HG03039 (cell line): ENCODE measurements at regions not wholly inside any gene's neighbourhood (a gene's known extent, or its start where the extent isn't known, plus 50 kb on each side); places are given as distances from the start of the nearest gene placed in this dataset.
"Not testable (repeated sequence)": the region's sequence is repeated elsewhere in the genome, so short reads cannot be mapped to it uniquely, and the experiment has no call there.

Source experiments
- ATAC-seq: cut with Tn5 transposase; IDR thresholded peaks from one replicate; pipeline ENCODE4 v1.9.1; 2021; ENCODE audit warnings: mild to moderate bottlenecking, moderate library complexity; ENCODE audit not compliant: unreplicated experiment

DNA sequence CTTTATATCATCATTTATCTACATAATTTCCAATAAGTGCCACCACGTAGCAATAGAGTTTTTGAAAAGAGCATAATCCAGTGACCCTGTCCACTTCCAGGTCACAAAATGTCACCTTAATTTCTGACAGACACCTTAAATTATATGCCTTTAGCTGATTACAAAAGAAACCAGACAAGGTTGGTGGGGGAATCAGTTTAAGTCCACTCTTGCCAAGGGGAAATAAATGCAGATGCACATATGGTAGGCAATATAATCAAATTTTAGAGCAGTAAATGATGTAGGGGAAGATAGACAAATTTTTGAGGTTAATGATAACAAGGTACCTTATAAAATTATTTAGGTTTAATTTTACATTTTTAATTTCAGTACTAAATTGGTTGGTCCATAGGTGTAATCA, 253.5 kb downstream of the ZIC1 start:
- no peak for ATAC-seq

DNA sequence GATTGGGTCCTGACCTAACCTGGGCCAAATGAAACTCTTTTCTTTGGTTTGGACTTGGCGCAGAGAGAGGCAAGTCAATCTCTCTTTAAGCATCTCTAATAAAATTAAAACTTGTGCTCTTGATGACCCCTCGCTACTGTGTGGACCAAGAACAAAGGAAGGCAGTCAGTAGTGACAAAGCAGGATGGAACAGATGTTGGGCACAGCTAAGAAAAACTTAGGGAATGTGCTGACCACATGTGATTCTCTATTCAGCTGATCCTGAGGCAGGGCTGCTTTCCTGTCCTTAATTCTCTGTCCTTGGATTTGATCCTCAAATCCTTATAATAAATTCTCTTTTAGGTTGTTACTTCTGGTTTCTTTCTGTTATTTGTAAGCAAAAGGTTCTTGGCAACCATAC, 259.9 kb downstream of the ZIC1 start:
- ATAC-seq = no peak

DNA sequence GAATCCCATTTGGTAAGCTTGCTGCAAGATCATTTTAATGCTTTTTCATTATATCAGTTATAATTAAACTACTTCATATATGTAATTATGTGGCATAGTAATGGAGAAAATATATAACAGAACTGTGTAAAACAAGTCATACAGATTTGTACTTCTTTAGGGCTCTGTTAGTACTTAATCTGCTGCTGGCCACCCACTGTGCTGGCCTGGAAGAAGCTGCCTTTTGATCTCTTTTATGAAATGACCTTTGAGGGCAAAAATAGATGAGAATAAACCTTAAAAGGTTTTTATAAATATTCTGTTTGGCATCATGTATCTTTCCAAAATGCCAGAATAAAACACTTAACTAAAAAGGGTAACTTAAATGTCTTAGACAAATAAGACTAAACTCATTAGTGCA, 262.9 kb downstream of the ZIC1 start:
- no peak for ATAC-seq

DNA sequence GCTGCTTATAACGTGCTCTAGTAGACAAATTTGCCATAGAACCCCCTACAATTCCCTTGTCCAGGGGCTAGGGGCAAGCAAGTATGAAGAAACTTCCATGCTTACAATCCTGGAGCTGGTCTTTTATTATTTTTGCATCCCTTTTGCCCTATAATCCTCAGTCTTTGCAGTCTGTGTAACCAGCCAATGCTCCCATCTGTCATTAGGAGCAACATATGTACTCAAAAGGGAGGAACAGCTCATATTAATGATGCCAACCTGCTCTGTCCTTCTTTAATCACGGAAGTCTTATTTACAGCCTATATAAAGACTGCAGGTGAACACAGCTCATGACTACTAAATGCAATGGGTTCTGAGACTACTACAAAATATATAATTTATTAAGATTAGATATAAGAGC, 263.3 kb downstream of the ZIC1 start:
- ATAC-seq = no peak

DNA sequence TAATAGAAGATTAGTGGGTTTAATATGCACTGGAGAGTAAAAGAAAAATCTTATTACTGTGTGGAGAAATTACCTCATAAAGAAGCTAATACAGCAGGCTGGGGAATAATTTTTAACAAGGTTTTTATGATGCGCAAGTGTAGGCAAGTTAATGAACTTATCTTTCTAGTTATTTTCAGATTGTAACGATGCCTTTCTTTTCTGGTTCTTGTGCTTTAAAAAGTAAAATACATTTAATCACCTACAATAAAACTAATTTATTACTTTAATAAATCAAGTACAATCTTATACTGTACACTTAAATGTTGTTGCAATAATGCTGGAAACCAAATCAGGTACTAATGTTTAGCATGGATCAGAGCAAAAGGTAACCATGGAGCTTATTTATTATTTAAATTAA, 266.6 kb downstream of the ZIC1 start:
- ATAC-seq = no peak

DNA sequence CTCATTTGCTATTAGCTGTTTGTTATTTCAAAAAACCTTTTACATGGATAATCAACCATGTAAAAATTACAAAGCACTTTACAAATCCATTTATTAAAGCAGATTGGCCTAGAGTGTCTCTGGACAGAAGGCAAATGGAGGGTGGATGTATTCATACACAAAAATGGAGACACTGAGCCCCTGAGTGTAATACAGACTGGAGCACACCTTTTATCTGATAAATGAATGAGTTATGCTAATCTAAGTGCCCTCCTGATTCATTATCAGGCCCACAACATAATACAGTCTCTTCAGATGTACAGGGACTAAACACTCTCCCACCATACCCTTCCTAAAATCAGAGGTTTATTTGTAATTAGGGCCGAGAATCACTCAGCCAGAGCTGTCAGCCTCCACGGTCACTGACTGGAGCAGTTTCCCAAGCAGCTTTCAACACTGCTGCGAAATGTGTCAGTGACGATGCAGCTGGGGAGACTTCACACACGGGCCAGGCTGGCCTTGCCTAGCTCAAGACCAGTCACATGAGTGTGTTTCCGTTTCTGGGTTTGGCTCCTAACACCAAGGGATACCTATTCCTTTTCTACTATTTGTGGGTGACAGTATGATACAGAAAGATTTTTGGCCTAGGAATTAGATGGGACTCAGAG, 271.8 kb downstream of the ZIC1 start:
- no peak for ATAC-seq

DNA sequence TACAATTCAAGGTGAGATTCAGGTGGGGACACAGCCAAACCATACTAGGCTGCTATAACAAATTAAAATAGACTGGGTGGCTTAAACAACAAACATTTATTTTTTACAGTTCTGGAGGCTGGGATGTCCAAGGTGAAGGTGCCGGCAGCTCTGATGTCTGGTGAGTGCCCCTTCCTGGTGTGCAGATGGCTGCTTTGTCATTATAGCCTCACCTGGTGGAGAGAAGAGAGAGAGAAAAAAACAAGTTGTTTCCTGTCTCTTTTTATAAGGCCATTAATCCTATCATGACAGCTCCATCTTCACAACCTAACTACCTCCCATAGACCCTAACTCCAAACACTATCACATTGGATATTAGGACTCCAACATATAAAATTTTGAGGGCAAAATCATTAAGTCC, 279.7 kb downstream of the ZIC1 start:
- ATAC-seq = no peak

DNA sequence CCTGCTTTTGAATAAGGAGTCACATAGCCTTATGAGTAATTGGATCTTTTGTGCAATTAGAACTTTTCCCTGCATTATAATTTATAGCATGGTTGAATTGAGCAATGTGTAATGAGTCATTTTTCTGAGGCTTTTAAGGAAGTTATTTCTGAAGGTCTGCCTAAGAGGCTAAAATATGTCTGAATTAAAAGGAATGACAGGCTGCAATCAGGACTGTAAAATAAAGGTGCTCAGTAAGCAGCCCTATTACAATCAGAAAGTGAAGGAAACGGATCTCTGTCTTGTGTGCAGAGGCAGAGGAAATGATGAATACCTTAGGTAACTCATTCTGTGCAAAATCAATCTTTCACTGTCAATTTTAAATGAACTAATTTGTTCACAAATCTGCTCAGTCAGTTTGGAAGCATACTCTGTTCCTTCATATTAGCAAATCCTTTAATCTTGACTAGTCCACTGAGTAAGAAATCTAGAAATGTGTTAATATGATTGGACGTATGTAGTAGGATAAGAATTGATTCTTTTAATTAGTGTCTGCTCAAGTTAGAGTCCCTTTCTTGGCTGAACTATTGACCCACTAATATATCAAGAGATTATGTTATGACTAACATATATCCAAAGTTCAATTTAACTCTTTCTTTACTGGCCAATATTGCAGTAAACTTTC, 290.1 kb downstream of the ZIC1 start:
- ATAC-seq = no peak

DNA sequence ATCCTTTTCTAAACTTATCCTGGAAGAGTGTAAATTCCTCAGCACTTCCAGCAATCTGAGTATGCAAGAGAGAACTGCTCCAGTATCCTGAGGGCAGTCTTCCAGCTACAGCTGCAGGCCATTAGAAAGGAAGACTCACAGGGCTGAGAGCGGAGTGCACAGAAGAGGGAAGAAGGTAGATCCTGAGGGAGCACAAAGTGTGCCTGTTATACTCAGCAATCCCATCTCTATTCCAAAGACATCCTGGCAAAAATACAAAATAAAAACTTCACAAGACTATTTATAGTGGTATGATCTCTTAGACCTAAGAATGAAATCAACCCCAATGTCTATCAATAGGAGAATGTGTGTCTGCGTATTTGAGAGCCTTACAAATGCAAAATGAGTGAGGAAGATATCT, 292.0 kb downstream of the ZIC1 start:
- ATAC-seq = no peak

DNA sequence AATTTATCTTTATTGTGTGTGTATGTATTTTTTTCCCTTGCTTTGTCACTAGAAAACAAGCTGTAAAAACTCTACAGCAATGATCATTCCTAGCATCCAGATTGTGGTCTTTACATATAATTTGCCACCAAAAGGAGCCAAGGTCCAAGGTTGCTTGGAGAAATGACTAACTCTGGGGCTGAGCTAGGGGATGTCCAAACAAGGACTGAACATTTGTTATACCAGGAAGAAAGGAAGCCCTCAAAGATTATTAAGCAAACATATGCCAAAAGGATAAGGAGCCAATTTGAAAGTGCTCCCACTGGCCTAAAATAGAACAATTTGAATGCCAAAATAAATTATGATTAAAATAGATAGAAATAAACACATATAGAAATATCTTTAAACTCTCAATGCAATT, 293.3 kb downstream of the ZIC1 start:
- no peak for ATAC-seq

DNA sequence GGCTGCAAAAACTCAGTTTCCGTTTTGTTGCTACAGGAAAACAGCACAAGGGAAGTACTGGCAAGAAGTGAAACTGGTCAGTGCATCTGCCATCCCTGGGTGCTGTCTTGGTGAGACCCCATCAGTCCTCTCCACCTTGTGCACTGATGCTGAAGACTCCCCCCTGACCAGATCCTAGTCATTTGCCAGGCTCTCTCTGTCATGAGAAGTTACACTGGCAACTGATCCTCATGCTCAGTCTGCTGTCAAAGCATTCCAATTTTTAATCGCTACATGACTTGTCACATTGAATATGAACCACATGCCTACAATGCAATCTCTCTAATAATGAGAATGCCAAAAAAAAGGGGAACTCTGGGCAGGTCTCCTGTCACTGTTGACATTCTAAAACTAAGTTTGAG, 296.5 kb downstream of the ZIC1 start:
- ATAC-seq = no peak

DNA sequence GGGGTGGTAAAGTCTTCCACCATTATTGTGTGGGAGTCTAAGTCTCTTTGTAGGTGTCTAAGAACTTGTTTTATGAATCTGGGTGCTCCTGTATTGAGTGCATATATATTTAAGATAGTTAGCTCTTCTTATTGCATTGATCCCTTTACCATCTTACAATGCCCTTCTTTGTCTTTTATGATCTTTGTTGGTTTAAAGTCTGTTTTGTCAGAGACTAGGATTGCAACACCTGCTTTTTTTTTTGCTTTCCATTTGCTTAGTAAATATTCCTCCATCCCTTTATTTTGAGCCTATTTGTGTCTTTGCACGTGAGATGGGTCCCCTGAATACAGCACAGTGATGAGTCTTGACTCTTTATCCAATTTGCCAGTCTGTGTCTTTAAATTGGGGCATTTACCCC, 301.6 kb downstream of the ZIC1 start:
- ATAC-seq = not testable (repeated sequence)

DNA sequence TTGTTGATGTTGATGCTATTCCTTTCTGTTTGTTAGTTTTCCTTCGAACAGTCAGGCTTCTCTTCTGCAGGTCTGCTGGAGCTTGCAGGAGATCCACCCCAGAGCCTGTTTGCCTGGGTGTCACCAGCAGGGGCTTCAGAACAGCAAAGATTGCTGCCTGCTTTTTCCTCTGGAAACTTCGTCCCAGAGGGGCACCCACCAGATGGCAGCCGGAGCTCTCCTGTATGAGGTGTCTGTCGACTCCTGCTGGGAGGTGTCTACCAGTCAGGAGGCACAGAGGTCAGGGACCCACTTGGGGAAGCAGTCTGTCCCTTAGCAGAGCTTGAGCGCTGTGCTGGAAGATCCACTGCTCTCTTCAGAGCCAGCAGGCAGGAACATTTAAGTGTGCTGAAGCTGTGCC, 303.2 kb downstream of the ZIC1 start:
- ATAC-seq = no peak

DNA sequence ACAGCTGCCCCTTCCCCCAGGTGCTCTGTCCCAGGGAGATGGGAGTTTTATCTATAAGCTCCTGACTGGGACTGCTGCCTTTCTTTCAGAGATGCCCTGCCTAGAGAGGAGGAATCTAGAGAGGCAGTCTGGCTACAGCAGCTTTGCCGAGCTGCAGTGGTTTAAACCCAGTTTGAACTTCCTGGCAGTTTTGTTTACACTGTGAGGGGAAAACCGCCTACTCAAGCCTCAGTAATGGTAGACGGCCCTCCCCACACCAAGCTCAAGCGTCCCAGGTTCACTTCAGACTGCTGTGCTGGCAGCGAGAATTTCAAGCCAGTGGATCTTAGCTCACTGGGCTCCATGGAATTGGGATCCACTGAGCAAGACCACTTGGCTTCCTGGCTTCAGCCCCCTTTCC, 303.6 kb downstream of the ZIC1 start:
- ATAC-seq = not testable (repeated sequence)

DNA sequence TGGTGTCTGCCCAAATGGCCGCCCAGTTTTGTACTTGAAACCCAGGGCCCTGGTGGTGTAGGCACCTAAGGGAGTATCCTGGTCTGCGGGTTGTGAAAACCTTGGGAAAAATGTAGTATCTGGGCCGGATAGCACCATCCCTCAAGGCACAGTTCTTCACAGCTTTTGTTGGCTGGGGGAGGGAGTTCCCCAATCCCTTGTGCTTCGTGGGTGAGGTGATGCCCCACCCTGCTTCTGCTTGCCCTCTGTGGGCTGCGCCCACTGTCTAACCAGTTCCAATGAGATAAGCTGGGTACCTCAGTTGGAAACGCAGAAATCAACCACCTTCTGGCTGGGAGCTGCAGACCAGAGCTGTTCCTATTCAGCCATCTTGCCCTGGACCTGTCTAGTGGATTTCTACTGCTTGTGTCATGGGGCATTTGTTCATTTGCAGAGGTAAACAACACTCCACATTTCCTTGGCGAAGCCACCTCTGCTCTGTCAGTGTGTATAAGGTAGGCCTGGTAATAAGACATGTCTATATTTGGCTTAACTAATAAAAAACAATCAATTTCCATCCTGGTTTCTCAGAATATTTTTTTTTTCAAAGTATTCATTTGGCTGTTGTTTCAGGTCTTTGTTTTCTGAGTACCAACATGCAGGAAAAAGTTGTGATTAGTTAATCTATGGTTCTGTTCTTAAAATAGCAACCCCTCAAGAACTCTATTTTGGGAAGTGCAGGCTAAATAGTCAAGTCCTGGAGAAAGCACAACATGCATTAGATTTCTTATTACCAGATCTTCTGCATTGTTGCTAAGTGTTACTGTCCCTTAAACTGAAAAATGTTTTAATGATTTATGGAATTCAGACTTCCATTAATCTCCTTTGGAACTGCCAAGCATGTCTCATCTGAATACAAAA, 304.3 kb downstream of the ZIC1 start:
- ATAC-seq = no peak

DNA sequence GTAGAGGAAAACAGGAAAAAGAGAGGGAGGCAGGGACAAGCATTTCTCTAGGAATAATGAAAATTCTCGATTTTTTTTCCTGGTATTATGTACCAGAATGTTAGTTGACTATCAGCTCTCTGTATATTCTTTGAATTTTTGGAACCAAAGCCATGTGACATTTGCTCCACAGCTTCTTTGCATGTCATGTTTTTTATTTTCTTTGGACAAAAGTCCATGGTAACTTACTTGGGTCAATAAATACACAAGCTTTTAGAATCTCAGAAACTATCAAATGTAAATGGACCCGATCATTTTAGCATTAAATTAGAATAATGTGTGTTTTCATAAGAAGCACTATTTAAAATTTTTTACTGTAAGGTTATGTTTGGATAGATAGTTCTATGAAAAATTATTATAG, 320.5 kb downstream of the ZIC1 start:
- ATAC-seq = no peak

DNA sequence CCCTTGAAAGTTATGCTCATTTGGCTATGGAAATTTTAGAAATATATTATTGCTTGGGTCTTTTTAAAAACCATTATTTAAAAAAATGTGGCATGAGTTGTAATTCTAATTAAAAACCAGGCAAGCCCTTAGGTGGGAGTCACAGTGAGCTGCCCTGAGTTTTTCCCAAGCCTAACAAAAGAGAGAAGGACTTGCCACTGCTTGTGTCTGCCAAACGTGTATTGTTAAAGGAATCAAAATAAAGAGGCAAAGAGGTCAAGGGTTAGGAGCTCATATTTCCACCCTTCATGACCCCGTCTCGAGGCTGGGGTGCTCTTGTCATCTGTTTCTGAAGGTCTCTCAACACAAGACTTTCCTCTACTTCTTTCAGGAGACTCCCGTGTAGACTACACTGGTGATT, 321.1 kb downstream of the ZIC1 start:
- no peak for ATAC-seq

DNA sequence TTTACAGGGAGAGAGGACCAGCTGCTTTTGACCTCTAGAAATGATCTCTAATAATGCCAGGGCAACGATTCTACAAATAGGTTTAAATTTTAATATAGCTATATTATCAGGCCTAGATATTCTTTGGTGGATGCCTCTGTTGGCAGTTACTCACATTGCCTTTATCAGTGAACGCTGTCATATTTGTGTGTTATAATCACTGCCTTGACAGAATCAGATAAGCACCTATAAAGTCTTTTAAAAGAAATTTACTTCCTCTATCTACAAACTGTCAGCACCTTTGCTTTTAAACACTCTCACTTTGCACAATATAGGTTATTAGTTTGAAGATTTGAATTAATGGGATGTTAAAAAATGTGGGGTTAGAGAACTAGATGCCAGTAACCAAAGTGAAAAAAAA, 324.1 kb downstream of the ZIC1 start:
- ATAC-seq = no peak

DNA sequence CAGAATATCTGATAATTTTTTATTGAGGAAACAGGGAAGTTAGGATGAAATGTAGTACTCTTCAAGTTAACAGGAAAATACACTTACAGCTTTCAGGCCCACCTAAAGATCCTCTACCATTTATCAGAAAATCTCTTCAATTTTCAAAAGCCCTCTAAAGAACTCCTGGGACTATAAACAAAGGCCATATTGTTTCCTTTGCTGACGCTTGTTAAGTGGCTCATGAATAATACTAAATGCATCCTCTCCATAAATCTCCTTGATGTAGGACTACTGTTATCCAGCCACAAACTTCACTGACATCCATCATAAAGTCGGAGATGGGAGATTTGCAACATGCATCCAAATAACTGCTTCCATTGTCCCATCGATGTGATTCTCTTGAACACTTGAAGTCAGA, 326.5 kb downstream of the ZIC1 start:
- ATAC-seq = no peak

DNA sequence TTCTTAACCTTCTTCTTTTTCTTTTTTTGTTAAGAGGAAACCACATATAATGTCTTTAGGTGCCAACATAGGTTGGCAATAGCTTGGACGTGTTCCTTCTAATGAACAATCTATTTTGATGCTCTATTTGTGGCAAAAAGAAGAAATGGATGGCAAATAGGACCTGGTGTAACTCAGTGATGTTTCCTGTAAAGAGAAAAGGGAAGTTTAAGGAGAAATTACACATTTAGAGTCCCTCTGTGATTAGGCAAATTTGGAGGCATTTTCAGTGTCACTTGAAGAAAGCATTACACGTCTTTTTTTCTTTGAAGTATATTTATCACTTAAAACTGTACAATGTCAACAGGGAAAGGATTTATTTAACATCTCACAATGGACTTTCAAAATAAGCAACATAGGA, 327.1 kb downstream of the ZIC1 start:
- ATAC-seq = no peak

DNA sequence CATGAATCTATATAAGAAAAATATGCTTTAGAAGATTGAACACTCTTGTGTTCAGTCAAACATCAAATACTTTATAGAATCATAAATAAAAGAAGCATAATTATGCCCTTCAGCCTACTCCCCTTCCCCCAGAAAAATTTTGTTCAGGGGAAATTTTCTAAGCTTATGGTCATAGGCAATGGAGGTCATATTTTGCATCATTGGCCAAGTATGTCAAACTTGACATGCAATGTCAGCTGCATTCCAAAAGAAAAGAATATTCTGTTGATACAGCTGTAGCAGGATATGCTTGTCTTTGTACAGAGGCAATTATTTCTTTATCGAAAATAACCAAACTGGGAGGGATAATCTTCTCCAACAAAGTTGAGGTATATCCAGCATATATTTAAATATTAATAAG, 328.2 kb downstream of the ZIC1 start:
- ATAC-seq = no peak

DNA sequence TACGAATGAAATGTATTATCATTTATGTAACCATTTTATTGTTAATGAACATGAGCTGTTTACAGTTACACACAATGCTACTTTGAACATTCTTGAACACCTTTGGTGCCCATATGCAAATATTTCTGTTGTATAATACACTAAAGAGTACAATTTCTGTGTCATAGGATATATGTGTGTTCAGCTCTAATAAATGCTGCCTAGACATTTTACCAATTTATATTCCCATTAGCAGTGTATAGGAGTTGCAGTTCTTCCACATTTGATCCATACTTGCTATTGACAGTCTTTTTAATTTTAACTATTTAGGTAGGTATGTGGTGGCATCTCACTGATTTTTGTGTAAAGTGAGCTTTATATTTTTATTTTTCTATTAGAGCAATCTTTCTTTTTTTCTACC, 331.8 kb downstream of the ZIC1 start:
- ATAC-seq = no peak
